BJ (cell line): ENCODE measurements at regions not wholly inside any gene's neighbourhood (a gene's known extent, or its start where the extent isn't known, plus 50 kb on each side); places are given as distances from the start of the nearest gene placed in this dataset.

ENCODE experiments used
- CTCF ChIA-PET: fragments of 350-600 bp; formaldehyde crosslinking; extraction: SDS; loops from one replicate; lab custom pipeline; 2021; ENCODE audit warnings: antibody characterized with exemption, inconsistent platforms; lab: Yijun Ruan, JAX
- POLR2A ChIA-PET: fragments of 300-600 bp; sonication (Branson Sonifier 250); formaldehyde crosslinking; extraction: SDS; loops from one replicate; lab custom pipeline; 2021; ENCODE audit warnings: antibody characterized with exemption; lab: Charles Lee
- DNase-seq: peaks from one replicate; pipeline ENCODE4 v3.0.0-alpha.2; 2011; ENCODE audit warnings: low read depth
- H3K27me3 ChIP-seq: 2 replicates; pipeline ENCODE4 v1.6.0; 2011; ENCODE audit warnings: low read length; ENCODE audit not compliant: control insufficient read depth, insufficient read depth
- H3K36me3 ChIP-seq: 2 replicates; pipeline ENCODE4 v1.5.1; 2011; ENCODE audit warnings: low read length; ENCODE audit not compliant: control insufficient read depth, insufficient read depth
- H3K4me3 ChIP-seq: 2 replicates; pipeline ENCODE4 v1.5.1; 2011; ENCODE audit warnings: low read depth, mild to moderate bottlenecking, control low read depth, low read length
- CTCF ChIP-seq: IDR thresholded peaks from 2 replicates; pipeline ENCODE4 v1.5.1; 2011; ENCODE audit warnings: low read depth, mild to moderate bottlenecking, control low read depth, inconsistent platforms, low read length, moderate library complexity; ENCODE audit not compliant: insufficient read depth

GRCh38 chr18:40944576-40944975 lies 1010.5 kb upstream of the PIK3C3 start:
- POLR2A ChIA-PET = no interaction called here
- no peak for DNase-seq
- Histone ChIP-seq H3K27me3 (no peaks in the 10 kb centered on the region), H3K4me3 (no peak overlapping the region), H3K36me3 (no peaks in the 10 kb centered on the region)
- no peak for TF ChIP-seq CTCF
- CTCF ChIA-PET = no interaction called here

GRCh38 chr18:40939656-40940515 lies 1015.1 kb upstream of the PIK3C3 start:
- CTCF ChIA-PET = no interaction called here
- Histone ChIP-seq H3K36me3 (no peaks in the 10 kb centered on the region), H3K27me3 (no peaks in the 10 kb centered on the region), H3K4me3 (no peak overlapping the region)
- TF ChIP-seq CTCF = no peak
- POLR2A ChIA-PET = no interaction called here
- DNase-seq = no peak

- CTCF ChIA-PET = no interaction called here
- Histone ChIP-seq H3K4me3 (no peak overlapping the region), H3K36me3 (no peaks in the 10 kb centered on the region), H3K27me3 (no peaks in the 10 kb centered on the region)
- no peak for TF ChIP-seq CTCF
- POLR2A ChIA-PET = no interaction called here
- DNase-seq = no peak
Observed at GRCh38 chr18:40938615-40939014, 1016.4 kb upstream of the PIK3C3 start.

GRCh38 chr18:40937386-40937785 lies 1017.6 kb upstream of the PIK3C3 start:
- ChIA-PET POLR2A (no interaction called here), CTCF (no interaction called here)
- no peaks in the 10 kb centered on the region for H3K27me3 ChIP-seq
- no peak overlapping the region for H3K4me3 ChIP-seq
- no peaks in the 10 kb centered on the region for H3K36me3 ChIP-seq
- DNase-seq = no peak
- no peak for TF ChIP-seq CTCF

- DNase-seq = no peak
- Histone ChIP-seq H3K36me3 (no peaks in the 10 kb centered on the region), H3K27me3 (no peaks in the 10 kb centered on the region), H3K4me3 (no peak overlapping the region)
- TF ChIP-seq CTCF = peak; percentile 38
- POLR2A ChIA-PET = no interaction called here
- CTCF ChIA-PET = no interaction called here
Observed at GRCh38 chr18:40935423-40935822, 1019.6 kb upstream of the PIK3C3 start.
